GM12891 (cell line): ENCODE measurements at regions not wholly inside any gene's neighbourhood (a gene's known extent, or its start where the extent isn't known, plus 50 kb on each side); places are given as distances from the start of the nearest gene placed in this dataset.

Source experiments
- DNase-seq: peaks from one replicate; pipeline ENCODE4 v3.0.0; 2011; ENCODE audit warnings: low spot score; ENCODE audit not compliant: insufficient read length
- FAIRE-seq: peaks from 2 replicates; lab custom pipeline; 2011; peaks lifted over from hg19 to GRCh38; lab: Jason Lieb, UNC
- PAX5 ChIP-seq: IDR thresholded peaks from 2 replicates; pipeline ENCODE4 v1.6.1; 2011; ENCODE audit warnings: low read length, moderate library complexity, mild to moderate bottlenecking; ENCODE audit not compliant: insufficient read depth, severe bottlenecking
- POLR2A ChIP-seq: IDR thresholded peaks from 2 replicates; pipeline ENCODE4 v1.6.1; 2011; ENCODE audit warnings: low read depth, low read length, control low read depth
- POLR2AphosphoS5 ChIP-seq: IDR thresholded peaks from 2 replicates; pipeline ENCODE4 v1.6.1; 2011; ENCODE audit warnings: low read depth, low read length, control low read depth
- POU2F2 ChIP-seq: IDR thresholded peaks from 2 replicates; pipeline ENCODE4 v1.6.1; 2011; ENCODE audit warnings: low read depth, mild to moderate bottlenecking, control low read depth, low read length, moderate library complexity
- SPI1 ChIP-seq: IDR thresholded peaks from 2 replicates; pipeline ENCODE4 v1.6.1; 2011; ENCODE audit warnings: low read depth, low read length, control low read depth
- TAF1 ChIP-seq: IDR thresholded peaks from 2 replicates; pipeline ENCODE4 v1.6.1; 2011; ENCODE audit warnings: low read depth, low read length, control low read depth

GRCh38 chr5:5770825-5771224 is 348.3 kb downstream of the ICE1 start:
- DNase-seq (no peak), FAIRE-seq (no peak)

GRCh38 chr5:5767286-5767928 is 344.9 kb downstream of the ICE1 start:
- no peak for TF ChIP-seq POU2F2
- TF ChIP-seq PAX5: no peak
- TF ChIP-seq SPI1: no peak
- no peak for TF ChIP-seq TAF1
- TF ChIP-seq POLR2A: no peak
- TF ChIP-seq POLR2AphosphoS5: no peak
- DNase-seq (no peak), FAIRE-seq (no peak)

More at GRCh38 chr5:5770825-5771224, 348.3 kb downstream of the ICE1 start:
- no peak for TF ChIP-seq SPI1
- no peak for TF ChIP-seq PAX5
- no peak for TF ChIP-seq POLR2A
- no peak for TF ChIP-seq POLR2AphosphoS5
- TF ChIP-seq TAF1: no peak
- TF ChIP-seq POU2F2: no peak

- TF ChIP-seq POU2F2 (no peak), POLR2A (no peak), TAF1 (no peak), PAX5 (no peak), SPI1 (no peak), POLR2AphosphoS5 (no peak)
- no peak for FAIRE-seq
- DNase-seq: no peak
Measured at GRCh38 chr5:5765066-5765850, 342.8 kb downstream of the ICE1 start.

- TF ChIP-seq SPI1 (no peak), PAX5 (no peak)
- DNase-seq: no peak
- FAIRE-seq: no peak
Measured at GRCh38 chr5:5764246-5764645, 341.8 kb downstream of the ICE1 start.

- DNase-seq (no peak), FAIRE-seq (no peak)
- TF ChIP-seq POLR2AphosphoS5 (no peak), TAF1 (no peak), POU2F2 (no peak), SPI1 (no peak), POLR2A (no peak), PAX5 (no peak)
Measured at GRCh38 chr5:5756762-5757161, 334.3 kb downstream of the ICE1 start.

- TF ChIP-seq SPI1 (no peak), TAF1 (no peak), PAX5 (no peak), POLR2AphosphoS5 (no peak), POLR2A (no peak), POU2F2 (no peak)
- DNase-seq (no peak), FAIRE-seq (peak; percentile 75)
Measured at GRCh38 chr5:5755888-5756287, 333.4 kb downstream of the ICE1 start.

- no peak for DNase-seq
- peak; percentile 91 for FAIRE-seq
- TF ChIP-seq POLR2A: no peak
- no peak for TF ChIP-seq POU2F2
- TF ChIP-seq TAF1: no peak
- TF ChIP-seq SPI1: peak; percentile 97
- no peak for TF ChIP-seq PAX5
- TF ChIP-seq POLR2AphosphoS5: no peak
Measured at GRCh38 chr5:5752844-5753243, 330.4 kb downstream of the ICE1 start.

- FAIRE-seq (no peak), DNase-seq (no peak)
- TF ChIP-seq POLR2AphosphoS5: no peak
- TF ChIP-seq TAF1: no peak
- no peak for TF ChIP-seq SPI1
Measured at GRCh38 chr5:5751987-5752386, 329.5 kb downstream of the ICE1 start.

GRCh38 chr5:5751498-5751897 is 329.0 kb downstream of the ICE1 start:
- DNase-seq (no peak), FAIRE-seq (peak; percentile 84)
- no peak for TF ChIP-seq POU2F2
- no peak for TF ChIP-seq POLR2AphosphoS5
- TF ChIP-seq POLR2A: no peak
- TF ChIP-seq TAF1: no peak
- no peak for TF ChIP-seq PAX5
- no peak for TF ChIP-seq SPI1

GRCh38 chr5:5741418-5741817 is 318.9 kb downstream of the ICE1 start:
- TF ChIP-seq TAF1 (no peak), SPI1 (no peak), PAX5 (no peak), POLR2A (no peak), POU2F2 (no peak), POLR2AphosphoS5 (no peak)
- FAIRE-seq: no peak
- DNase-seq: no peak
